ENCODE measurements at regions not wholly inside any gene's neighbourhood (a gene's known extent, or its start where the extent isn't known, plus 50 kb on each side); places are given as distances from the start of the nearest gene placed in this dataset.

DNA sequence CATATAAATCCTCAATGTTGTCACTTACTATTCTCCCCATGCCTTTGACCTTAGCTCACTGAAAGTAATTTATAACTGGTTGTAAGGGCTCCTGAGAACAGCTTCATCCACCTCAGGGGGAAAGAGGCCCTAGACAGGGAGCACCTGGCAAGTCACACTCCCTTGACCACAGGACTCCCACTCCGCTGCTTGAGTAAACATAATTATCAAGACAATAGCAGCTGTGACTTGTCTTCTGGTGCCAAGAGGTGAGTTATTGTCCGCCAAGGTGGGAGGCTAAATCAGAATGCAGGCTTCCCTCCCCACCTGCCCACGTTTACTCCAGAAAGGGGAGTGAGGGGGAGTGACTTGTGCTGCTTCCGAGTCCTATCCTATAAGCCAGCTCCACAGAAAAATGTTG is 230.6 kb upstream of the LRATD1 start:
- H3K4me2 ChIP-seq (ENCODE audit: low read length) = no peak overlapping the region
- H3K4me3 ChIP-seq (ENCODE audit: low read length) = no peak overlapping the region
- no peaks in the 10 kb centered on the region for H3K36me3 ChIP-seq (replicated peaks; ENCODE audit: low read depth, low read length)
- H3K79me2 ChIP-seq (ENCODE audit: low read length) = no peaks in the 10 kb centered on the region
- H3K9me3 ChIP-seq (ENCODE audit: insufficient read depth, low read length) = no peaks in the 10 kb centered on the region
- no peaks in the 10 kb centered on the region for H3K27me3 ChIP-seq (ENCODE audit: low read depth, low read length)
- H3K4me1 ChIP-seq (ENCODE audit: low read length) = peaks cover 7% of the 10 kb centered on the region; the same call in 1 of the 2 replicates
- H3K27ac ChIP-seq (ENCODE audit: low read length) = no peak overlapping the region
- H3K9ac ChIP-seq (ENCODE audit: low read length) = no peak overlapping the region
- no peak overlapping the region for H2AFZ ChIP-seq (ENCODE audit: low read depth, low read length)
- no peak for TF ChIP-seq EZH2phosphoT487 (IDR thresholded peaks at IDR 0.05; ENCODE audit: low read depth)
- TF ChIP-seq, protein P1, sequence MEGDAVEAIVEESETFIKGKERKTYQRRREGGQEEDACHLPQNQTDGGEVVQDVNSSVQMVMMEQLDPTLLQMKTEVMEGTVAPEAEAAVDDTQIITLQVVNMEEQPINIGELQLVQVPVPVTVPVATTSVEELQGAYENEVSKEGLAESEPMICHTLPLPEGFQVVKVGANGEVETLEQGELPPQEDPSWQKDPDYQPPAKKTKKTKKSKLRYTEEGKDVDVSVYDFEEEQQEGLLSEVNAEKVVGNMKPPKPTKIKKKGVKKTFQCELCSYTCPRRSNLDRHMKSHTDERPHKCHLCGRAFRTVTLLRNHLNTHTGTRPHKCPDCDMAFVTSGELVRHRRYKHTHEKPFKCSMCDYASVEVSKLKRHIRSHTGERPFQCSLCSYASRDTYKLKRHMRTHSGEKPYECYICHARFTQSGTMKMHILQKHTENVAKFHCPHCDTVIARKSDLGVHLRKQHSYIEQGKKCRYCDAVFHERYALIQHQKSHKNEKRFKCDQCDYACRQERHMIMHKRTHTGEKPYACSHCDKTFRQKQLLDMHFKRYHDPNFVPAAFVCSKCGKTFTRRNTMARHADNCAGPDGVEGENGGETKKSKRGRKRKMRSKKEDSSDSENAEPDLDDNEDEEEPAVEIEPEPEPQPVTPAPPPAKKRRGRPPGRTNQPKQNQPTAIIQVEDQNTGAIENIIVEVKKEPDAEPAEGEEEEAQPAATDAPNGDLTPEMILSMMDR (IDR thresholded peaks at IDR 0.05; ENCODE audit: low read depth, low read length) = no peak
- no peaks in the 10 kb centered on the region for H4K20me1 ChIP-seq (ENCODE audit: insufficient read depth, low read length)

DNA sequence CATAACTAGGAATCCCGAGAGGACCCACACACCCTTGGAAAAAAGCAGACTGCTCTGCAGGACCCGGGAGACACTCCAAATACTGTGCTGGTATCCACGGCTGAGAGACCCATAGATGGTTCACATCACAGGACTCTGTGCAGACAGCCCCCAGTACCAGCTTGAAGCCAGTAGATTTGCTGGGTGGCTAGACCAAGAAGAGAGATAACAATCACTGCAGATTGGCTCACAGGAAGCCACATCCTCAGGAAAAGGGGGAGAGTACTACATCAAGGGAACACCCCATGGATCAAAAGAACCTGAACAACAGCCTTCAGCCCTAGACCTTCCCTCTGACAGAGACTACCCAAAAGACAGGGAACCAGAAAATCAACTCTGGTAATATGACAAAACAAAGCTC is 223.8 kb upstream of the LRATD1 start:
- Histone ChIP-seq H3K4me3 (ENCODE audit: low read length) (no peak overlapping the region), H3K36me3 (replicated peaks; ENCODE audit: low read depth, low read length) (no peaks in the 10 kb centered on the region), H3K79me2 (ENCODE audit: low read length) (no peaks in the 10 kb centered on the region), H3K4me2 (ENCODE audit: low read length) (no peak overlapping the region), H3K4me1 (ENCODE audit: low read length) (no peaks in the 10 kb centered on the region), H3K9me3 (ENCODE audit: insufficient read depth, low read length) (0 out of 2 replicates have a peak, but pooled peaks cover 5% of the 10 kb centered on the region), H4K20me1 (ENCODE audit: insufficient read depth, low read length) (no peaks in the 10 kb centered on the region), H3K27me3 (ENCODE audit: low read depth, low read length) (no peaks in the 10 kb centered on the region), H3K9ac (ENCODE audit: low read length) (no peak overlapping the region), H2AFZ (ENCODE audit: low read depth, low read length) (no peak overlapping the region), H3K27ac (ENCODE audit: low read length) (no peak overlapping the region)
- TF ChIP-seq, protein P1 (IDR thresholded peaks at IDR 0.05; ENCODE audit: low read depth, low read length) = no peak
- TF ChIP-seq EZH2phosphoT487 (IDR thresholded peaks at IDR 0.05; ENCODE audit: low read depth) = no peak

DNA sequence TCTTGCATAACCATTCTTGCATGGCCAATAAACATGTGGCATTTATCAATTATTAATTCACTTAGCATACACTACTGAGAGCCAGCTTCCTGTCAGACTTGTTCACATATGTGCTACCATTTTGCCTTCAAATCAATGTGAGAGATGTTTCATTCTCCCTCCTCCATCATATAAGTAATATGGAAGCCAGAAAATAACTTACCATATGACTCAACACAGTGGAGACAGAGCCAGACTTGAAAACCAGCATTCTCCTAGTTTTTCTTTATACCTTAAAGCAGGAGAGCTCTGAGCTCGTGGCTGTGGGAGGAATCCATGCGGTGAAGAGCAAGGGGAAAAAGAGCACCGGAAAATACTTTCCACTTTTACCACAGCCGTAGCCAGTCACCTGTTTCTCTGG is 215.0 kb upstream of the LRATD1 start:
- Histone ChIP-seq H4K20me1 (ENCODE audit: insufficient read depth, low read length) (no peaks in the 10 kb centered on the region), H3K27ac (ENCODE audit: low read length) (peak overlapping the region; percentile 97), H3K27me3 (ENCODE audit: low read depth, low read length) (no peaks in the 10 kb centered on the region), H3K36me3 (replicated peaks; ENCODE audit: low read depth, low read length) (peaks cover 23% of the 10 kb centered on the region), H3K4me3 (ENCODE audit: low read length) (peak overlapping the region; percentile 70), H3K4me2 (ENCODE audit: low read length) (peak overlapping the region; percentile 95), H3K9ac (ENCODE audit: low read length) (peak overlapping the region; percentile 78), H3K4me1 (ENCODE audit: low read length) (peaks cover 77% of the 10 kb centered on the region), H3K9me3 (ENCODE audit: insufficient read depth, low read length) (peaks cover 12% of the 10 kb centered on the region), H3K79me2 (ENCODE audit: low read length) (no peaks in the 10 kb centered on the region), H2AFZ (ENCODE audit: low read depth, low read length) (peak overlapping the region; percentile 15; the same call in 1 of the 2 replicates)
- TF ChIP-seq EZH2phosphoT487 (IDR thresholded peaks at IDR 0.05; ENCODE audit: low read depth) = no peak
- TF ChIP-seq, protein P1 (IDR thresholded peaks at IDR 0.05; ENCODE audit: low read depth, low read length) = no peak

DNA sequence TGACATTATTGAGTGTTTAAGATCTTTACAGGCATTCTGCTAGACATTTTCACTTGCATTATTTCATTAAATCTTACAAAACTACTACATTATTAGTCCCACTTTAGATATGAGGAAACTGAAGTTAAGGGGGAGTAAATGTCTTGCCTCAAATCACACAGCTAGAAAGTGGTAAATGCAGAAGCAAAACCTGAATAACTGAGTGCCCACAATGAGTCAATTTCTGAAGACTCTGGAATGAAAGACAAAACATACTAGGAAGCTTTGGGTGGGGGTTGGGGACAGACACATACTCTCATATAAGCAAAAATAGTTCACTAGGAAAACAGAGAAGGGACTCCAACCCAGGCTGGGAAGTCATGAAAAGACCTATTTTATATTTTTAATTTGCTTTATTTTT is 214.4 kb upstream of the LRATD1 start:
- Histone ChIP-seq H3K36me3 (replicated peaks; ENCODE audit: low read depth, low read length) (peaks cover 28% of the 10 kb centered on the region), H3K4me1 (ENCODE audit: low read length) (peaks cover 83% of the 10 kb centered on the region), H3K9me3 (ENCODE audit: insufficient read depth, low read length) (peaks cover 12% of the 10 kb centered on the region), H3K4me3 (ENCODE audit: low read length) (peak overlapping the region; percentile 70), H3K9ac (ENCODE audit: low read length) (peak overlapping the region; percentile 78), H3K4me2 (ENCODE audit: low read length) (peak overlapping the region; percentile 95), H3K79me2 (ENCODE audit: low read length) (no peaks in the 10 kb centered on the region), H4K20me1 (ENCODE audit: insufficient read depth, low read length) (no peaks in the 10 kb centered on the region), H3K27me3 (ENCODE audit: low read depth, low read length) (no peaks in the 10 kb centered on the region), H3K27ac (ENCODE audit: low read length) (peak overlapping the region; percentile 97), H2AFZ (ENCODE audit: low read depth, low read length) (no peak overlapping the region)
- TF ChIP-seq, protein P1 (IDR thresholded peaks at IDR 0.05; ENCODE audit: low read depth, low read length) = no peak
- no peak for TF ChIP-seq EZH2phosphoT487 (IDR thresholded peaks at IDR 0.05; ENCODE audit: low read depth)

Measured in OCI-LY3 (cell line).